KMS-11 (cell line): ENCODE measurements at regions not wholly inside any gene's neighbourhood (a gene's known extent, or its start where the extent isn't known, plus 50 kb on each side); places are given as distances from the start of the nearest gene placed in this dataset.

Experiments used
- H2AFZ ChIP-seq: fragments of 200-600 bp; sonication (generic); 2 replicates; pipeline ENCODE4 v1.6.1; 2016; ENCODE audit warnings: antibody characterized with exemption, mixed run types, low read depth
- H3K27ac ChIP-seq: fragments of 200-600 bp; sonication (generic); 2 replicates; pipeline ENCODE4 v1.6.1; 2016; ENCODE audit warnings: mild to moderate bottlenecking, mixed run types
- H3K27me3 ChIP-seq: fragments of 200-600 bp; sonication (generic); 2 replicates; pipeline ENCODE4 v1.6.1; 2017; ENCODE audit warnings: mild to moderate bottlenecking, low read depth, mixed run types, moderate library complexity; ENCODE audit not compliant: insufficient read depth
- H3K36me3 ChIP-seq: fragments of 200-600 bp; sonication (generic); 2 replicates; pipeline ENCODE4 v1.6.1; 2017; ENCODE audit warnings: mild to moderate bottlenecking, mixed run types; ENCODE audit not compliant: insufficient read depth
- H3K4me1 ChIP-seq: fragments of 200-600 bp; sonication (generic); 2 replicates; pipeline ENCODE4 v1.6.1; 2016; ENCODE audit warnings: mild to moderate bottlenecking, low read depth, mixed run types; ENCODE audit not compliant: poor library complexity, severe bottlenecking
- H3K4me2 ChIP-seq: fragments of 200-600 bp; sonication (generic); 2 replicates; pipeline ENCODE4 v1.7.0; 2016; ENCODE audit warnings: mild to moderate bottlenecking, mixed run types
- H3K4me3 ChIP-seq: fragments of 200-600 bp; sonication (generic); IDR thresholded peaks from 2 replicates; pipeline ENCODE4 v1.6.1; 2017; ENCODE audit warnings: low read depth, low read length, mixed read lengths; ENCODE audit not compliant: insufficient read depth
- H3K79me2 ChIP-seq: fragments of 200-600 bp; sonication (generic); 2 replicates; pipeline ENCODE4 v1.6.1; 2016; ENCODE audit warnings: low read depth, mixed run types; ENCODE audit not compliant: insufficient read depth
- H3K9ac ChIP-seq: fragments of 200-600 bp; sonication (generic); 2 replicates; pipeline ENCODE4 v1.6.1; 2016; ENCODE audit warnings: mild to moderate bottlenecking, mixed run types
- H4K20me1 ChIP-seq: fragments of 200-600 bp; sonication (generic); 2 replicates; pipeline ENCODE4 v1.6.1; 2016; ENCODE audit warnings: mild to moderate bottlenecking, mixed run types; ENCODE audit not compliant: insufficient read depth
- TF ChIP-seq, protein P1 (sequence below): fragments of 200-600 bp; sonication (generic); conservative IDR thresholded peaks from 2 replicates; pipeline ENCODE4 v1.6.1; 2017; ENCODE audit warnings: low read depth, mild to moderate bottlenecking, antibody characterized with exemption, low read length, moderate library complexity, mixed read lengths

DNA sequence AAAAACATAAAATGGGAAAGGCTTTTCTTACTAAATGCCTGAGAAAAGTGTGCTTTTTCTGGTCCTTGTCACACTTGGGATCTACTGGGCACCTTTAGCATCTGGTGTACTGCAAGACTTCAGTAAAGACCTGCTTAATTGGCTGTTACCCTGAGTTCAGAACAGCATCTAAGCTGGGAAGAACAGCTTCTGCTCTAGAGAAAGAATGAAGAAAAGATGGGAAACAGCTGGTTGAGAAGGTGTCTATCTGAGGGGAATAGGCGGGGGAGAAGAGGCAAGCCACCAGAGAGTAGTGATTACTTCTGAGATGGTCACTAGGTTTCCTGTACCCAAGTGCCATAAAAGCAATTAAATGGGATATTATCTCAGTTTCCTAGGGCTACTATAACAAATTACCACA lies 128.2 kb upstream of the SPACA1 start:
- no peak overlapping the region for H3K4me3 ChIP-seq
- no peak overlapping the region for H2AFZ ChIP-seq
- peak overlapping the region; percentile 98 for H3K27ac ChIP-seq
- peak overlapping the region; percentile 66; the same call in 1 of the 2 replicates for H3K9ac ChIP-seq
- TF ChIP-seq, protein P1, sequence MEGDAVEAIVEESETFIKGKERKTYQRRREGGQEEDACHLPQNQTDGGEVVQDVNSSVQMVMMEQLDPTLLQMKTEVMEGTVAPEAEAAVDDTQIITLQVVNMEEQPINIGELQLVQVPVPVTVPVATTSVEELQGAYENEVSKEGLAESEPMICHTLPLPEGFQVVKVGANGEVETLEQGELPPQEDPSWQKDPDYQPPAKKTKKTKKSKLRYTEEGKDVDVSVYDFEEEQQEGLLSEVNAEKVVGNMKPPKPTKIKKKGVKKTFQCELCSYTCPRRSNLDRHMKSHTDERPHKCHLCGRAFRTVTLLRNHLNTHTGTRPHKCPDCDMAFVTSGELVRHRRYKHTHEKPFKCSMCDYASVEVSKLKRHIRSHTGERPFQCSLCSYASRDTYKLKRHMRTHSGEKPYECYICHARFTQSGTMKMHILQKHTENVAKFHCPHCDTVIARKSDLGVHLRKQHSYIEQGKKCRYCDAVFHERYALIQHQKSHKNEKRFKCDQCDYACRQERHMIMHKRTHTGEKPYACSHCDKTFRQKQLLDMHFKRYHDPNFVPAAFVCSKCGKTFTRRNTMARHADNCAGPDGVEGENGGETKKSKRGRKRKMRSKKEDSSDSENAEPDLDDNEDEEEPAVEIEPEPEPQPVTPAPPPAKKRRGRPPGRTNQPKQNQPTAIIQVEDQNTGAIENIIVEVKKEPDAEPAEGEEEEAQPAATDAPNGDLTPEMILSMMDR: no peak
- H4K20me1 ChIP-seq: no peaks in the 10 kb centered on the region
- H3K4me1 ChIP-seq: peaks cover 100% of the 10 kb centered on the region
- H3K27me3 ChIP-seq: no peaks in the 10 kb centered on the region
- no peaks in the 10 kb centered on the region for H3K36me3 ChIP-seq
- no peaks in the 10 kb centered on the region for H3K79me2 ChIP-seq
- H3K4me2 ChIP-seq: peak overlapping the region; percentile 79

DNA sequence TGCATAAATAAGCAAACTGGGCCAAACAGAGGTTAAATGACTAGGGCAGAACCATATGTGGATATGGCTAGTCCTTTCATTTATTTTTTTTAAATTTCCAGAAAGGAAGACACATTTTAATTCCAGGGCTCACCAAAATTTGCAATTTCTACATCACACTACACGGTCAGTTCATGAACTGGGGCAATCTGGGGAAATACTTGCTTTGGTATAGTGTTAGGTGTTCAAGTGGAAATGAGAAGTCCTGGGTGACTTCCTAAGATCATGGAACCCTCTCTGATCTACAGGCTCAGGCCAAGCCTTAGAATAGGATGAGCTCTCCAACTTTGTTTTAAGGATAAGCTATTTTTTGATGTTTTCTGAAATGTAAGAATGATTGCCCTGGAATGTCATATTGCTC lies 128.6 kb upstream of the SPACA1 start:
- H3K9ac ChIP-seq: peak overlapping the region; percentile 66; the same call in 1 of the 2 replicates
- H3K36me3 ChIP-seq: no peaks in the 10 kb centered on the region

GRCh38 chr6:87918461-87918941 lies 129.1 kb upstream of the SPACA1 start:
- TF ChIP-seq, protein P1: no peak
- peak overlapping the region; percentile 66; the same call in 1 of the 2 replicates for H3K9ac ChIP-seq
- no peaks in the 10 kb centered on the region for H4K20me1 ChIP-seq
- H3K79me2 ChIP-seq: no peaks in the 10 kb centered on the region
- H3K27me3 ChIP-seq: no peaks in the 10 kb centered on the region
- H3K4me1 ChIP-seq: peaks cover 100% of the 10 kb centered on the region
- peak overlapping the region; percentile 88 for H3K4me2 ChIP-seq
- H3K27ac ChIP-seq: peak overlapping the region; percentile 98
- no peaks in the 10 kb centered on the region for H3K36me3 ChIP-seq
- H2AFZ ChIP-seq: no peak overlapping the region
- no peak overlapping the region for H3K4me3 ChIP-seq

More for the DNA sequence above, 128.6 kb upstream of the SPACA1 start:
- Histone ChIP-seq H2AFZ (no peak overlapping the region), H3K27ac (peak overlapping the region; percentile 98), H3K79me2 (no peaks in the 10 kb centered on the region), H3K4me1 (peaks cover 100% of the 10 kb centered on the region), H3K27me3 (no peaks in the 10 kb centered on the region), H3K4me3 (no peak overlapping the region), H4K20me1 (no peaks in the 10 kb centered on the region), H3K4me2 (peak overlapping the region; percentile 79)
- TF ChIP-seq, protein P1: no peak

DNA sequence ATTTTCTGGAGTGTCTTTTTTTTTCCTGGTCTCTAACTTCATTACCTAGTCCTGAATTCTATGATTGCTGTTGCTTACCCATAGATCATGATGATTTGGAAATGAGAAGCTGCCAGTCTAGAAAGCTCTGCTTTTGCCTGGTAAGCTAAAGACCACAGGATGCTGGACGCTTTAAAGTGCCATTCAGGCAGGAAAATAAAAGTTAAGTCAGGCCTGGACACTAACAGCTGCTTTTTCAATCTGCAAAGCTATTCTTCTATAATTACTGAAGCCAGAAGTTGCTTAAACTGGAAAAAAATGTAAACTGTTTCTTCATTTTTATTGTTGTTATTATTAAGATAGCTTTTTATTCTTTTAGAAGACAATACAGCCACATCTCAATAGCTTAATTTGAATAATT lies 129.8 kb upstream of the SPACA1 start:
- peak overlapping the region; percentile 88 for H3K4me2 ChIP-seq
- no peaks in the 10 kb centered on the region for H4K20me1 ChIP-seq
- no peak overlapping the region for H2AFZ ChIP-seq
- no peaks in the 10 kb centered on the region for H3K27me3 ChIP-seq
- no peaks in the 10 kb centered on the region for H3K36me3 ChIP-seq
- peak overlapping the region; percentile 66 for H3K9ac ChIP-seq
- H3K79me2 ChIP-seq: no peaks in the 10 kb centered on the region
- peaks cover 100% of the 10 kb centered on the region for H3K4me1 ChIP-seq
- peak overlapping the region; percentile 98 for H3K27ac ChIP-seq
- TF ChIP-seq, protein P1: no peak
- H3K4me3 ChIP-seq: no peak overlapping the region
